ENCODE measurements at regions not wholly inside any gene's neighbourhood (a gene's known extent, or its start where the extent isn't known, plus 50 kb on each side); places are given as distances from the start of the nearest gene placed in this dataset.

DNA sequence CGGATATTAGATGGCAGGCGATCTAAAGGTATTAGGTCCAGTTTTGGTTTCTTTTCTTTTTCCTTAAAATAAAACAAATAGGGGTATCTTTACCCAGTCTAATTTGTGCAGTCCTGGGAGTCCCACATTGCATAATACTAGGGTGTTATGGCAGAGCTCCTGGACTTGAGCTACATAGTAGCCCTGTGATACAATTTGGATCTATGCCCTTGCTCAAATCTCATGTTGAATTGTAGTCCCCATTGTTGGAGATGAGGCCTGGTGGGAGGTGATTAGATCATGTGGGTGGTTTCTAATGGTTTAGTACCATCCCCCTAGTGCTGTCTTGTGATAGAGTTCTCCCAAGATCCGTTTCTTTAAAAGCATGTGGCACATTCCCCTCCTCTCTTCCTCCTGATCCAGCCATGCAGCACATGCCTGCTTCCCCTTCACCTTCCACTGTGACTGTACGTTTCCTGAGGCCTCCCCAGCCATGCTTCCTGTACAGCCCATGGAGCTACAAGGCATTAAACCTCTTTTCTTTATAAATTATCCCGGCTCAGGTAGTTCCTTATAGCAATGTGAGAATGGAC, 141.9 kb downstream of the RPS24 start:
- TF ChIP-seq, protein P1, sequence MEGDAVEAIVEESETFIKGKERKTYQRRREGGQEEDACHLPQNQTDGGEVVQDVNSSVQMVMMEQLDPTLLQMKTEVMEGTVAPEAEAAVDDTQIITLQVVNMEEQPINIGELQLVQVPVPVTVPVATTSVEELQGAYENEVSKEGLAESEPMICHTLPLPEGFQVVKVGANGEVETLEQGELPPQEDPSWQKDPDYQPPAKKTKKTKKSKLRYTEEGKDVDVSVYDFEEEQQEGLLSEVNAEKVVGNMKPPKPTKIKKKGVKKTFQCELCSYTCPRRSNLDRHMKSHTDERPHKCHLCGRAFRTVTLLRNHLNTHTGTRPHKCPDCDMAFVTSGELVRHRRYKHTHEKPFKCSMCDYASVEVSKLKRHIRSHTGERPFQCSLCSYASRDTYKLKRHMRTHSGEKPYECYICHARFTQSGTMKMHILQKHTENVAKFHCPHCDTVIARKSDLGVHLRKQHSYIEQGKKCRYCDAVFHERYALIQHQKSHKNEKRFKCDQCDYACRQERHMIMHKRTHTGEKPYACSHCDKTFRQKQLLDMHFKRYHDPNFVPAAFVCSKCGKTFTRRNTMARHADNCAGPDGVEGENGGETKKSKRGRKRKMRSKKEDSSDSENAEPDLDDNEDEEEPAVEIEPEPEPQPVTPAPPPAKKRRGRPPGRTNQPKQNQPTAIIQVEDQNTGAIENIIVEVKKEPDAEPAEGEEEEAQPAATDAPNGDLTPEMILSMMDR (IDR thresholded peaks at IDR 0.05 in 2 of 3, conservative IDR thresholded peaks at IDR 0.05 in 1 of 3; ENCODE audit: borderline replicate concordance in 1 of 3, insufficient read depth in 1 of 3, low read depth in 2 of 3, low read length in 2 of 3), result no peak
- TF ChIP-seq, protein P2, sequence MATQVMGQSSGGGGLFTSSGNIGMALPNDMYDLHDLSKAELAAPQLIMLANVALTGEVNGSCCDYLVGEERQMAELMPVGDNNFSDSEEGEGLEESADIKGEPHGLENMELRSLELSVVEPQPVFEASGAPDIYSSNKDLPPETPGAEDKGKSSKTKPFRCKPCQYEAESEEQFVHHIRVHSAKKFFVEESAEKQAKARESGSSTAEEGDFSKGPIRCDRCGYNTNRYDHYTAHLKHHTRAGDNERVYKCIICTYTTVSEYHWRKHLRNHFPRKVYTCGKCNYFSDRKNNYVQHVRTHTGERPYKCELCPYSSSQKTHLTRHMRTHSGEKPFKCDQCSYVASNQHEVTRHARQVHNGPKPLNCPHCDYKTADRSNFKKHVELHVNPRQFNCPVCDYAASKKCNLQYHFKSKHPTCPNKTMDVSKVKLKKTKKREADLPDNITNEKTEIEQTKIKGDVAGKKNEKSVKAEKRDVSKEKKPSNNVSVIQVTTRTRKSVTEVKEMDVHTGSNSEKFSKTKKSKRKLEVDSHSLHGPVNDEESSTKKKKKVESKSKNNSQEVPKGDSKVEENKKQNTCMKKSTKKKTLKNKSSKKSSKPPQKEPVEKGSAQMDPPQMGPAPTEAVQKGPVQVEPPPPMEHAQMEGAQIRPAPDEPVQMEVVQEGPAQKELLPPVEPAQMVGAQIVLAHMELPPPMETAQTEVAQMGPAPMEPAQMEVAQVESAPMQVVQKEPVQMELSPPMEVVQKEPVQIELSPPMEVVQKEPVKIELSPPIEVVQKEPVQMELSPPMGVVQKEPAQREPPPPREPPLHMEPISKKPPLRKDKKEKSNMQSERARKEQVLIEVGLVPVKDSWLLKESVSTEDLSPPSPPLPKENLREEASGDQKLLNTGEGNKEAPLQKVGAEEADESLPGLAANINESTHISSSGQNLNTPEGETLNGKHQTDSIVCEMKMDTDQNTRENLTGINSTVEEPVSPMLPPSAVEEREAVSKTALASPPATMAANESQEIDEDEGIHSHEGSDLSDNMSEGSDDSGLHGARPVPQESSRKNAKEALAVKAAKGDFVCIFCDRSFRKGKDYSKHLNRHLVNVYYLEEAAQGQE (IDR thresholded peaks at IDR 0.05; ENCODE audit: low read depth), result no peak
- TF ChIP-seq, protein P3, sequence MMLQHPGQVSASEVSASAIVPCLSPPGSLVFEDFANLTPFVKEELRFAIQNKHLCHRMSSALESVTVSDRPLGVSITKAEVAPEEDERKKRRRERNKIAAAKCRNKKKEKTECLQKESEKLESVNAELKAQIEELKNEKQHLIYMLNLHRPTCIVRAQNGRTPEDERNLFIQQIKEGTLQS (IDR thresholded peaks at IDR 0.05), result no peak
- no peak for TF ChIP-seq SIN3A (IDR thresholded peaks at IDR 0.05; ENCODE audit: low read depth)
- no peak for TF ChIP-seq ZFX (IDR thresholded peaks at IDR 0.05)
- no peak for TF ChIP-seq JUND (IDR thresholded peaks at IDR 0.05)
- TF ChIP-seq EZH2 (IDR thresholded peaks at IDR 0.05), result no peak
- TF ChIP-seq, protein P4, sequence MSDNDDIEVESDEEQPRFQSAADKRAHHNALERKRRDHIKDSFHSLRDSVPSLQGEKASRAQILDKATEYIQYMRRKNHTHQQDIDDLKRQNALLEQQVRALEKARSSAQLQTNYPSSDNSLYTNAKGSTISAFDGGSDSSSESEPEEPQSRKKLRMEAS (IDR thresholded peaks at IDR 0.05), result no peak
- no peak for TF ChIP-seq FOSL1 (IDR thresholded peaks at IDR 0.05; ENCODE audit: low read depth)
- TF ChIP-seq ZNF274 (IDR thresholded peaks at IDR 0.05; ENCODE audit: low read depth, low read length), result no peak
- TF ChIP-seq POLR2A (IDR thresholded peaks at IDR 0.05; ENCODE audit: borderline replicate concordance, extremely low read depth, insufficient read depth, insufficient read length), result no peak

All from HCT116 (cell line).